Bronchial epithelial cell (primary cell): ENCODE measurements at regions not wholly inside any gene's neighbourhood (a gene's known extent, or its start where the extent isn't known, plus 50 kb on each side); places are given as distances from the start of the nearest gene placed in this dataset.

Experiments used
- DNase-seq: peaks from one replicate; pipeline ENCODE4 v3.0.0-alpha.2; 2010; ENCODE audit warnings: low read depth
- FAIRE-seq: peaks from 2 replicates; lab custom pipeline; 2011; peaks lifted over from hg19 to GRCh38; lab: Jason Lieb, UNC
- H3K27me3 ChIP-seq: 2 replicates; pipeline ENCODE4 v1.5.1; 2011; ENCODE audit warnings: low read length; ENCODE audit not compliant: control insufficient read depth, insufficient read depth
- H3K36me3 ChIP-seq: 2 replicates; pipeline ENCODE4 v1.5.1; 2011; ENCODE audit warnings: low read length; ENCODE audit not compliant: control insufficient read depth, insufficient read depth
- H3K4me3 ChIP-seq: 2 replicates; pipeline ENCODE4 v1.5.1; 2011; ENCODE audit warnings: mild to moderate bottlenecking, low read depth, low read length, control low read depth
- CTCF ChIP-seq: IDR thresholded peaks from 2 replicates; pipeline ENCODE4 v1.5.1; 2011; ENCODE audit warnings: mild to moderate bottlenecking, moderate library complexity, low read length, control low read depth, inconsistent platforms; ENCODE audit not compliant: insufficient read depth, severe bottlenecking

GRCh38 chr2:188798159-188798558, 176.0 kb upstream of the COL3A1 start:
- no peaks in the 10 kb centered on the region for H3K36me3 ChIP-seq
- TF ChIP-seq CTCF = no peak
- H3K4me3 ChIP-seq = no peak overlapping the region
- FAIRE-seq (no peak), DNase-seq (no peak)
- H3K27me3 ChIP-seq = no peaks in the 10 kb centered on the region

GRCh38 chr2:188805219-188805618, 169.0 kb upstream of the COL3A1 start:
- Histone ChIP-seq H3K36me3 (no peaks in the 10 kb centered on the region), H3K27me3 (no peaks in the 10 kb centered on the region), H3K4me3 (no peak overlapping the region)
- no peak for FAIRE-seq
- no peak for TF ChIP-seq CTCF
- DNase-seq = no peak

- DNase-seq (peak; percentile 37), FAIRE-seq (no peak)
- Histone ChIP-seq H3K27me3 (no peaks in the 10 kb centered on the region), H3K36me3 (no peaks in the 10 kb centered on the region), H3K4me3 (no peak overlapping the region)
- no peak for TF ChIP-seq CTCF
Measured at GRCh38 chr2:188808947-188809355, 165.2 kb upstream of the COL3A1 start.

- Histone ChIP-seq H3K36me3 (no peaks in the 10 kb centered on the region), H3K27me3 (no peaks in the 10 kb centered on the region), H3K4me3 (no peak overlapping the region)
- no peak for FAIRE-seq
- no peak for DNase-seq
- TF ChIP-seq CTCF = no peak
Measured at GRCh38 chr2:188810586-188810985, 163.6 kb upstream of the COL3A1 start.

GRCh38 chr2:188811522-188811921, 162.7 kb upstream of the COL3A1 start:
- Histone ChIP-seq H3K4me3 (no peak overlapping the region), H3K27me3 (no peaks in the 10 kb centered on the region), H3K36me3 (no peaks in the 10 kb centered on the region)
- no peak for FAIRE-seq
- no peak for TF ChIP-seq CTCF
- peak; percentile 84 for DNase-seq

GRCh38 chr2:188813315-188813714, 160.9 kb upstream of the COL3A1 start:
- Histone ChIP-seq H3K4me3 (no peak overlapping the region), H3K27me3 (no peaks in the 10 kb centered on the region), H3K36me3 (no peaks in the 10 kb centered on the region)
- TF ChIP-seq CTCF = no peak
- FAIRE-seq = no peak
- peak; percentile 60 for DNase-seq
